Liver (tissue), 8 donors: ENCODE measurements at regions not wholly inside any gene's neighbourhood (a gene's known extent, or its start where the extent isn't known, plus 50 kb on each side); places are given as distances from the start of the nearest gene placed in this dataset.

ENCODE experiments used
- DNase-seq: peaks from one replicate; pipeline ENCODE4 v3.0.0-alpha.2; 2017; ENCODE audit warnings: low spot score
- H3K27ac ChIP-seq, 2 donors: one replicate each; pipeline ENCODE4 v1.7.0; 2013; ENCODE audit warnings: inconsistent platforms in 2 of 2, low read length in 2 of 2, control low read depth in 1 of 2, low read depth in 1 of 2, mild to moderate bottlenecking in 1 of 2
- H3K27me3 ChIP-seq, 4 donors: one replicate each; pipeline versions ENCODE4 v1.6.1 to v1.7.0; 2013; ENCODE audit warnings: low read length in 3 of 4, inconsistent platforms in 1 of 4, mild to moderate bottlenecking in 1 of 4, moderate library complexity in 1 of 4; ENCODE audit not compliant: control insufficient read depth in 4 of 4, insufficient read depth in 4 of 4
- H3K36me3 ChIP-seq, 4 donors: one replicate each; pipeline versions ENCODE4 v1.6.1 to v1.7.0; 2013; ENCODE audit warnings: low read length in 3 of 4, mild to moderate bottlenecking in 3 of 4, low read depth in 1 of 4, moderate library complexity in 1 of 4; ENCODE audit not compliant: control insufficient read depth in 4 of 4, insufficient read depth in 3 of 4
- H3K4me1 ChIP-seq, 4 donors: one replicate each; pipeline versions ENCODE4 v1.6.1 to v1.7.0; 2013; ENCODE audit warnings: low read length in 3 of 4, mild to moderate bottlenecking in 3 of 4, moderate library complexity in 1 of 4; ENCODE audit not compliant: control insufficient read depth in 4 of 4, insufficient read depth in 4 of 4
- H3K4me3 ChIP-seq, 3 donors: one replicate each; pipeline versions ENCODE4 v1.6.1 to v1.7.0; 2013; ENCODE audit warnings: low read length in 3 of 3, control low read depth in 1 of 3, low read depth in 1 of 3, mild to moderate bottlenecking in 1 of 3
- H3K9ac ChIP-seq, 2 donors: one replicate each; pipeline ENCODE4 v1.7.0; 2013; ENCODE audit warnings: low read length in 2 of 2, mild to moderate bottlenecking in 2 of 2, moderate library complexity in 2 of 2, control low read depth in 1 of 2, low read depth in 1 of 2
- H3K9me3 ChIP-seq, 4 donors: one replicate each; pipeline versions ENCODE4 v1.6.1 to v1.7.0; 2013; ENCODE audit warnings: low read length in 3 of 4; ENCODE audit not compliant: control insufficient read depth in 4 of 4
- ATF3 ChIP-seq: IDR thresholded peaks from 2 replicates; pipeline ENCODE4 v1.6.1; 2016; ENCODE audit warnings: antibody characterized with exemption
- CTCF ChIP-seq: fragments of 150-350 bp; IDR thresholded peaks from 2 replicates; pipeline ENCODE4 v1.5.1; 2017; ENCODE audit warnings: improper control_type of control experiment, low read depth, low read length; ENCODE audit not compliant: missing input control
- EGR1 ChIP-seq, 2 donors: IDR thresholded peaks; 2 replicates each; pipeline ENCODE4 v1.6.1; 2016 to 2018; ENCODE audit warnings: antibody characterized with exemption in 2 of 2, low read depth in 2 of 2
- FOXA1 ChIP-seq: IDR thresholded peaks from 2 replicates; pipeline ENCODE4 v1.6.1; 2016; ENCODE audit warnings: antibody characterized with exemption
- GABPA ChIP-seq, 2 donors: IDR thresholded peaks in 1 of 2; conservative IDR thresholded peaks in 1 of 2; 2 replicates each; pipeline ENCODE4 v1.6.1; 2016; ENCODE audit warnings: antibody characterized with exemption in 2 of 2, mild to moderate bottlenecking in 1 of 2, moderate library complexity in 1 of 2
- HNF4A ChIP-seq, 2 donors: conservative IDR thresholded peaks; 2 replicates each; pipeline ENCODE4 v1.6.1; 2016; ENCODE audit warnings: antibody characterized with exemption in 2 of 2, mild to moderate bottlenecking in 2 of 2
- HNF4G ChIP-seq: IDR thresholded peaks from 2 replicates; pipeline ENCODE4 v1.6.1; 2016; ENCODE audit warnings: antibody characterized with exemption
- JUND ChIP-seq, 2 donors: IDR thresholded peaks; 2 replicates each; pipeline ENCODE4 v1.6.1; 2016; ENCODE audit warnings: antibody characterized with exemption in 2 of 2
- NR2F2 ChIP-seq: IDR thresholded peaks from 2 replicates; pipeline ENCODE4 v1.6.1; 2016; ENCODE audit warnings: antibody characterized with exemption
- RAD21 ChIP-seq, 2 donors: IDR thresholded peaks; 2 replicates each; pipeline ENCODE4 v1.6.1; 2016; ENCODE audit warnings: antibody characterized with exemption in 2 of 2, mild to moderate bottlenecking in 2 of 2
- REST ChIP-seq: IDR thresholded peaks from 2 replicates; pipeline ENCODE4 v1.6.1; 2016; ENCODE audit warnings: antibody characterized with exemption, mild to moderate bottlenecking
- RXRA ChIP-seq, 2 donors: IDR thresholded peaks; 2 replicates each; pipeline ENCODE4 v1.6.1; 2017 to 2018; ENCODE audit warnings: antibody characterized with exemption in 2 of 2, mild to moderate bottlenecking in 1 of 2
- SP1 ChIP-seq: IDR thresholded peaks from 2 replicates; pipeline ENCODE4 v1.6.1; 2018; ENCODE audit warnings: antibody characterized with exemption, mild to moderate bottlenecking
- TAF1 ChIP-seq: conservative IDR thresholded peaks from 2 replicates; pipeline ENCODE4 v1.6.1; 2016; ENCODE audit warnings: antibody characterized with exemption, mild to moderate bottlenecking
- YY1 ChIP-seq: IDR thresholded peaks from 2 replicates; pipeline ENCODE4 v1.6.1; 2016; ENCODE audit warnings: antibody characterized with exemption, mild to moderate bottlenecking
- WGBS: extraction: QIAGEN DNeasy Blood & Tissue Kit; methylation state at CpG from one replicate; pipeline ENCODE4 v1.1.7; 2013; 5-methylcytosine and 5-hydroxymethylcytosine counted together
- TF ChIP-seq, protein P1 (sequence below): IDR thresholded peaks from 2 replicates; pipeline ENCODE4 v1.6.1; 2016; ENCODE audit warnings: antibody characterized with exemption
- donor health status: healthy.
- donor health status: healthy.
- donor health status: healthy.
- donor health status: healthy.
- donor health status: healthy.

DNA sequence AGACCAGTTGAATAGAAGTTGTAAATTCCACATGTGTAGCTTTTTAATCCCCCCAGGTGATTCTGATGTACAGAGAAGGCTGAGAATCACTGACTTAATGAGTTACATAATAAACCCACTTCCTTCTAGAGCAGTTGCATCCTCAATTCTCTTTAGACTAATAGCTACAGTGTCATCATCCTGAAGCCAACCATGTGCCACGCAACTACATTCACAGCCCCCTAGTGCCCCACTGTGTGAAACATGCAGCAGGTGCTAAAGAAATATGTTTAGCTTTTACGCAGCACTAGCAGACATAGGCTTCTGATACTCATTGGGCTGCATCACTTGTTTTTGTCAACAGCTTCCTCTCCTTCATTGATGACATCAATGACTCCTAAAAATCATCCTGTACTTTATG lies 1168.3 kb downstream of the BCL11B start:
- Histone ChIP-seq H3K27me3 (no peaks in the 10 kb centered on the region), H3K4me1 (no peaks in the 10 kb centered on the region), H3K4me3 (no peak overlapping the region), H3K9ac (no peak overlapping the region), H3K36me3 (no peaks in the 10 kb centered on the region), H3K27ac (no peak overlapping the region), H3K9me3 (no peaks in the 10 kb centered on the region)
- TF ChIP-seq SP1 = no peak
- no peak for TF ChIP-seq NR2F2
- no peak for TF ChIP-seq YY1
- TF ChIP-seq, protein P1, sequence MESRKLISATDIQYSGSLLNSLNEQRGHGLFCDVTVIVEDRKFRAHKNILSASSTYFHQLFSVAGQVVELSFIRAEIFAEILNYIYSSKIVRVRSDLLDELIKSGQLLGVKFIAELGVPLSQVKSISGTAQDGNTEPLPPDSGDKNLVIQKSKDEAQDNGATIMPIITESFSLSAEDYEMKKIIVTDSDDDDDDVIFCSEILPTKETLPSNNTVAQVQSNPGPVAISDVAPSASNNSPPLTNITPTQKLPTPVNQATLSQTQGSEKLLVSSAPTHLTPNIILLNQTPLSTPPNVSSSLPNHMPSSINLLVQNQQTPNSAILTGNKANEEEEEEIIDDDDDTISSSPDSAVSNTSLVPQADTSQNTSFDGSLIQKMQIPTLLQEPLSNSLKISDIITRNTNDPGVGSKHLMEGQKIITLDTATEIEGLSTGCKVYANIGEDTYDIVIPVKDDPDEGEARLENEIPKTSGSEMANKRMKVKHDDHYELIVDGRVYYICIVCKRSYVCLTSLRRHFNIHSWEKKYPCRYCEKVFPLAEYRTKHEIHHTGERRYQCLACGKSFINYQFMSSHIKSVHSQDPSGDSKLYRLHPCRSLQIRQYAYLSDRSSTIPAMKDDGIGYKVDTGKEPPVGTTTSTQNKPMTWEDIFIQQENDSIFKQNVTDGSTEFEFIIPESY = no peak
- no peak for TF ChIP-seq ATF3
- TF ChIP-seq REST = no peak
- TF ChIP-seq TAF1 = no peak
- TF ChIP-seq FOXA1 = no peak
- no peak for TF ChIP-seq GABPA (IDR thresholded peaks at IDR 0.05 in 1 of 2, conservative IDR thresholded peaks at IDR 0.05 in 1 of 2)
- no peak for TF ChIP-seq CTCF
- no peak for TF ChIP-seq RXRA (IDR thresholded peaks at IDR 0.05)
- no peak for TF ChIP-seq JUND (IDR thresholded peaks at IDR 0.05)
- no peak for TF ChIP-seq HNF4A (conservative IDR thresholded peaks at IDR 0.05)
- no peak for TF ChIP-seq RAD21 (IDR thresholded peaks at IDR 0.05)
- no peak for DNase-seq
- 86% methylated on average over 2 of the region's 2 CpGs for WGBS

GRCh38 chr14:98109326-98109725 lies 1162.7 kb downstream of the BCL11B start:
- TF ChIP-seq EGR1 (IDR thresholded peaks at IDR 0.05; ENCODE audit: low read depth in 2 of 2) = no peak
- TF ChIP-seq ATF3 = no peak
- no peak for TF ChIP-seq GABPA (IDR thresholded peaks at IDR 0.05 in 1 of 2, conservative IDR thresholded peaks at IDR 0.05 in 1 of 2)
- TF ChIP-seq SP1 = no peak
- no peak for TF ChIP-seq HNF4G
- Histone ChIP-seq H3K9ac (no peak overlapping the region), H3K27me3 (peaks cover 0 to 6% (median 0%) of the 10 kb centered on the region in 4 donors), H3K9me3 (no peaks in the 10 kb centered on the region), H3K27ac (no peak overlapping the region), H3K36me3 (no peaks in the 10 kb centered on the region), H3K4me1 (no peaks in the 10 kb centered on the region), H3K4me3 (no peak overlapping the region)
- WGBS = 43% methylated on average over 3 of the region's 3 CpGs
- DNase-seq = no peak
